Spinal cord (tissue), 9 donors: ENCODE measurements at regions not wholly inside any gene's neighbourhood (a gene's known extent, or its start where the extent isn't known, plus 50 kb on each side); places are given as distances from the start of the nearest gene placed in this dataset.
A peak's percentile ranks its signal among the peaks of the same experiment; 100 is the strongest.

Experiments
- DNase-seq, 6 donors: peaks; one replicate each; pipeline versions ENCODE4 v3.0.0 to v3.0.0-alpha.2; 2013 to 2015; ENCODE audit warnings: low spot score in 6 of 6, low read depth in 4 of 6
- H3K27ac ChIP-seq: one replicate; pipeline ENCODE4 v1.5.1; 2013; ENCODE audit warnings: low read depth, low read length, control low read depth
- H3K27me3 ChIP-seq: one replicate; pipeline ENCODE4 v1.6.1; 2013; ENCODE audit warnings: low read length; ENCODE audit not compliant: control insufficient read depth, insufficient read depth
- H3K36me3 ChIP-seq: one replicate; pipeline ENCODE4 v1.6.1; 2013; ENCODE audit warnings: low read length; ENCODE audit not compliant: control insufficient read depth, insufficient read depth
- H3K4me1 ChIP-seq: one replicate; pipeline ENCODE4 v1.6.1; 2013; ENCODE audit warnings: low read length; ENCODE audit not compliant: control insufficient read depth, insufficient read depth
- H3K4me3 ChIP-seq: one replicate; pipeline ENCODE4 v1.5.1; 2013; ENCODE audit warnings: low read depth, low read length, control low read depth
- H3K9me3 ChIP-seq: one replicate; pipeline ENCODE4 v1.6.1; 2013; ENCODE audit warnings: low read length; ENCODE audit not compliant: control insufficient read depth, insufficient read depth
- WGBS: methylation state at CpG from one replicate; pipeline ENCODE4 v1.1.5; 2013; ENCODE audit warnings: missing lambda C conversion rate; ENCODE audit not compliant: insufficient coverage; 5-methylcytosine and 5-hydroxymethylcytosine counted together
- donor health status: healthy.

GRCh38 chr14:103194256-103195045 is 71.2 kb downstream of the TNFAIP2 start:
- no peak overlapping the region for H3K27ac ChIP-seq
- DNase-seq = no peak
- peaks cover 9% of the 10 kb centered on the region for H3K27me3 ChIP-seq
- 97% methylated on average over 12 of the region's 16 CpGs for WGBS
- no peak overlapping the region for H3K4me3 ChIP-seq
- H3K36me3 ChIP-seq = no peaks in the 10 kb centered on the region
- H3K4me1 ChIP-seq = no peaks in the 10 kb centered on the region
- peaks cover 2% of the 10 kb centered on the region for H3K9me3 ChIP-seq

DNA sequence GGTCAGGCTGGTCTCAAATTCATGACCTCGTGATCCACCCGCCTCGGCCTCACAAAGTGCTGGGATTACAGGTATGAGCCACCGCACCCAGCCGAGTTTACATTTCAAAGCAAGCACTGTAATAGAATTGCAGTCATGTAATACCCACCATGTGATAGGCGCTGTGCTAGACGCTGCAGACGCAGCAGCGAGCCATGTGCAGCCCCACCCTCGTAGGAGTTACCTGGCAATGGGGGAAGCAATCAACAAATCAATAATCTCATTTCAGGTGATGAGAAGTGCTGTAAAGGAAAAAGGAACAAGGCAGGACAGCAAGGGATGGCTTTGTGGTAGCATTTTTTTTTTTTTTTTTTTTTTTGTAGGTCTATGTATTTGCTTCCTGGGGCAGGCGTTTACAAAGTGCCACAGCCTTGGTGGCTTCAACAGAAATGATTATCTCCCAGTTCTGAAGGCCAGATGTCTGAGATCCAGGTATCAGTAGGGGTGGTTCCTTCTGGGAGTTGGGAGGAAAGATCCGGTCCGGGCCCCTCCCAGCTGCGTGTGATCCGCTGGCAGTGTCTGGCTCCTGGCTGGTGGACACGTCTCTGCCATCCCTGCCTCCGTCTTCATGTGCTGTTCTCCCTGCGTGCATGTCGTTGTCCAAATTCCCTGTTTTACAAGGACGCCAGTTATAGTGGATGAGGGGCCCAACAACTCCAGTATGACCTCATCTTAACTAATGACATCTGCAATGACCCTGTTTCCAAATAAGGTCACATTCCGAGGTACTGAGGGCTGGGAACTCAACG is 72.8 kb downstream of the TNFAIP2 start:
- Histone ChIP-seq H3K27me3 (peaks cover 2% of the 10 kb centered on the region), H3K9me3 (peaks cover 2% of the 10 kb centered on the region), H3K4me1 (no peaks in the 10 kb centered on the region), H3K27ac (no peak overlapping the region), H3K36me3 (no peaks in the 10 kb centered on the region), H3K4me3 (no peak overlapping the region)
- 96% methylated on average over 7 of the region's 22 CpGs for WGBS
- DNase-seq = no peak

GRCh38 chr14:103196716-103197115 is 73.5 kb downstream of the TNFAIP2 start:
- Histone ChIP-seq H3K36me3 (no peaks in the 10 kb centered on the region), H3K4me1 (no peaks in the 10 kb centered on the region), H3K9me3 (peaks cover 2% of the 10 kb centered on the region), H3K27me3 (peaks cover 2% of the 10 kb centered on the region), H3K27ac (no peak overlapping the region), H3K4me3 (no peak overlapping the region)
- DNase-seq = no peak
- WGBS = 84% methylated on average over 4 of the region's 11 CpGs

DNA sequence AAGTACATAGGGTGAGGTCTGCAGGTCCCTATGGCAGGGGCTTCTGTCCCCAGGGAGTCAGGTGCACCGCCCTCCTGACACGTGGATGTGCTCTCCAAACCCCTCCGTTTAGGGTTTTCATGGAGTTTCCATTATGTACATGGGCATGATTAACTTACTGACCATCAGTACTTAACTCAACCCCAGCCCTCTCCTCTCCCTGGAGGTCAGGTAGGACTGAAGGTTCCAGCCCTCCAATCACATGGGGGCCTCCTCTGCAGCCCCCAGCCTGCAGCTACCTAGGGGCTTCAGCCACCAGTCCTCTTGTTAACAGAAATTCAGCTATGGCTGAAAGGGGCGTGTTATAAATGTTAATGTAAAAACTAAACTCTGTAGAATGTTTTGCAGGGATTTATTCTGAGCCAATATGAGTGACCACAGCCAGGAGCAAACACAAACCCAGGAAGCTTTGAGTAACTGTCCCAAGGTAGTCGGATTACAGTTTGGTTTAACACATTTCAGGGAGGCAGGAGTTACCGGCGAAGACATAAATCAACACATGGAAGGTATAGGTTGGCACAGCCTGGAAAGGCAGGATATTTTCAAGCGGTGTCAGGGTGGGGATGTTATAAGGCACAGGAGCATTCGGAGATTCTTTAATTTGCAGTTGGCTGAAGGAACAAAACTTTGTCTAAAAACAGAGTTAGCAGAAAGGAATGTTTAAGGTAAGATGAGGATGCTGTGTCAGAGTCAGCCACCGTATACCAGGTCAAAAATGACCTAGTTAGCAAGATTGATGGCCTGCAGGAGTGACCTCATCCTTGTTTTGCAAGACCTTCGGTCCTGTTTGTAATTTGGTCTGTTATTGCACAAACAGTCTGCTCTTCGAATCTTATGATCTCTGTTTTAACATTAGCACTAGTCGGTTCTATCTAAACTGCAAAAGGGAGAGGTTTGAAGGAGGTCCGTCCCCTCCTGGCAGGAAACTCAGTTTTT is 75.2 kb downstream of the TNFAIP2 start:
- Histone ChIP-seq H3K9me3 (peaks cover 2% of the 10 kb centered on the region), H3K36me3 (no peaks in the 10 kb centered on the region), H3K27ac (no peak overlapping the region), H3K4me3 (no peak overlapping the region), H3K4me1 (no peaks in the 10 kb centered on the region), H3K27me3 (no peaks in the 10 kb centered on the region)
- DNase-seq = no peak
- WGBS = 71% methylated on average over 7 of the region's 14 CpGs

GRCh38 chr14:103199124-103199523 is 75.9 kb downstream of the TNFAIP2 start:
- Histone ChIP-seq H3K36me3 (no peaks in the 10 kb centered on the region), H3K27ac (no peak overlapping the region), H3K4me3 (no peak overlapping the region), H3K9me3 (no peaks in the 10 kb centered on the region), H3K4me1 (no peaks in the 10 kb centered on the region), H3K27me3 (no peaks in the 10 kb centered on the region)
- no peak for DNase-seq
- WGBS = 91% methylated on average over 4 of the region's 6 CpGs

DNA sequence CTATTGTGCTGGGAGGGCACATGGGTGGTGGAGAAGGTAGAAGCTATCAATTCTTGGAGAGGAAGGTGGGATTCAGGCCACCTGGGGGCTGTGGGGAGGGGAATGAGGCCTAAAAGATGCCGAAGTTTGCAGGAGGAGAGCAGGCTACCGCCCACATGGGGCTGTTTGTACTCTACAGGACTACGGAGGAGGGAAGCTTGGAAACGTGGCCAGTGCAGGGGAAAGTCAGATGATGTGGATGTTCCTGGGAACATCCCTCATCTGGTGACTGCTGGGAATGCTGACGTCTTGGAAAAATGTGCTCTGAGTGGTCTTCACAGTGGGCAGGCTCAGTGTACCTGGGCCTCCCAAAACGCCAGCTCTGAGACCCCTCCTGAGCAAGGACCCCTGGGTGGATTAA is 78.5 kb downstream of the TNFAIP2 start:
- WGBS = 87% methylated on average over 5 of the region's 6 CpGs
- H3K4me3 ChIP-seq = no peak overlapping the region
- H3K9me3 ChIP-seq = no peaks in the 10 kb centered on the region
- H3K4me1 ChIP-seq = peaks cover 5% of the 10 kb centered on the region
- peaks cover 9% of the 10 kb centered on the region for H3K27me3 ChIP-seq
- H3K36me3 ChIP-seq = no peaks in the 10 kb centered on the region
- no peak for DNase-seq
- no peak overlapping the region for H3K27ac ChIP-seq

DNA sequence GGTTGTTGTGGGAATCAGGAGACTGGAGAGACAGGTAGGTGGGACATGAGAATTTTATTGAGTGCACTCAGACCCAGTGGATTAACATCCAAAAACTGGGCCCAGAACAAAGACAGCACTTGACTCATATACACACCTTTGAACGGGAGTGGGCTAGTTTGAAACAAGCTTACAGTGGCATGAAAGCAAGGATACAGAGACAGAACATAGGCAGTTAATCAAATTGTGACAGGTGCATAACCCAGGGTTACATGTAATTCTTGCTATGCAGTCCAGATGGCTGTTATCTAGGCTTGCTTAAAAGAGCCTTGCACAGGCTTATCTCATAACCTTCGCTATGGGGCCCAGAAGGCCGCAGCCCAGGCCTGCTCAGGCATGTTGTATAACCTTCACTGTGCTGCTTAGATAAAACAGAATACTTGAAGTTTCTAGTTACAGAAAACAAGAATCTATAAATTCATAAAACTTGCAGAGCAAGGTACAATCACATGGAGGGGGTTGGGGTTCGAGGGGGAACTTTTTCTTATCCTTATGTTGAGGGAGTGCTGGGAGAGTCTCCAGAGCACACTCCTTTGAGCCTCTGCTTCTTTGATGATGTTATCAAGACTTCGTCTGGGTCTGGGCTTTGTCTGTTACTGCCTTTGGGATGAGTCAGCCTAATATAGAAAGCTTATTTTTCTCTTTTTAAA is 81.7 kb downstream of the TNFAIP2 start:
- WGBS = 100% methylated on average over 3 of the region's 5 CpGs
- Histone ChIP-seq H3K36me3 (no peaks in the 10 kb centered on the region), H3K27me3 (peaks cover 26% of the 10 kb centered on the region), H3K4me3 (no peak overlapping the region), H3K9me3 (no peaks in the 10 kb centered on the region), H3K27ac (no peak overlapping the region), H3K4me1 (peaks cover 15% of the 10 kb centered on the region)
- DNase-seq = no peak

GRCh38 chr14:103205541-103205906 is 82.3 kb downstream of the TNFAIP2 start:
- Histone ChIP-seq H3K27ac (no peak overlapping the region), H3K4me3 (no peak overlapping the region), H3K36me3 (no peaks in the 10 kb centered on the region), H3K27me3 (peaks cover 26% of the 10 kb centered on the region), H3K4me1 (peaks cover 15% of the 10 kb centered on the region), H3K9me3 (no peaks in the 10 kb centered on the region)
- no peak for DNase-seq
- WGBS = 100% methylated on average over 3 of the region's 3 CpGs

- Histone ChIP-seq H3K4me1 (peaks cover 15% of the 10 kb centered on the region), H3K27ac (peak overlapping the region; percentile 47), H3K27me3 (peaks cover 26% of the 10 kb centered on the region), H3K36me3 (no peaks in the 10 kb centered on the region), H3K9me3 (no peaks in the 10 kb centered on the region), H3K4me3 (no peak overlapping the region)
- DNase-seq = no peak
- 94% methylated on average over 4 of the region's 4 CpGs for WGBS
These were observed 82.8 kb downstream of the TNFAIP2 start for GRCh38 chr14:103206023-103206481.
